NCI-H2081 treated with DMSO at 0.1 percent for 48 hours (cell line): ENCODE measurements at regions not wholly inside any gene's neighbourhood (a gene's known extent, or its start where the extent isn't known, plus 50 kb on each side); places are given as distances from the start of the nearest gene placed in this dataset.
"Not testable (repeated sequence)": the region's sequence is repeated elsewhere in the genome, so short reads cannot be mapped to it uniquely, and the experiment has no call there.

Source experiments
- DNase-seq: peaks from one replicate; lab custom pipeline; 2025; lab: John Stamatoyannopoulos, UW

DNA sequence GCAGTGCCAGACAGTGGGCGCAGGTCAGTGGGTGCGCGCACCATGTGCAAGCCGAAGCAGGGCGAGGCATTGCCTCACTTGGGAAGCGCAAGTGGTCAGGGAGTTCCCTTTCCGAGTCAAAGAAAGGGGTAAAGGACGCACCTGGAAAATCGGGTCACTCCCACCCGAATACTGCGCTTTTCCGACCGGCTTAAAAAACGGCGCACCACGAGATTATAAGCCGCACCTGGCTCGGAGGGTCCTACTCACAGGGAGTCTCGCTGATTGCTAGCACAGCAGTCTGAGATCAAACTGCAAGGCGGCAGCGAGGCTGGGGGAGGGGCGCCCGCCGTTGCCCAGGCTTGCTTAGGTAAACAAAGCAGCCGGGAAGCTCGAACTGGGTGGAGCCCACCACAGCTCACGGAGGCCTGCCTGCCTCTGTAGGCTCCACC, 77.9 kb downstream of the NR4A2 start:
- DNase-seq, result not testable (repeated sequence)

DNA sequence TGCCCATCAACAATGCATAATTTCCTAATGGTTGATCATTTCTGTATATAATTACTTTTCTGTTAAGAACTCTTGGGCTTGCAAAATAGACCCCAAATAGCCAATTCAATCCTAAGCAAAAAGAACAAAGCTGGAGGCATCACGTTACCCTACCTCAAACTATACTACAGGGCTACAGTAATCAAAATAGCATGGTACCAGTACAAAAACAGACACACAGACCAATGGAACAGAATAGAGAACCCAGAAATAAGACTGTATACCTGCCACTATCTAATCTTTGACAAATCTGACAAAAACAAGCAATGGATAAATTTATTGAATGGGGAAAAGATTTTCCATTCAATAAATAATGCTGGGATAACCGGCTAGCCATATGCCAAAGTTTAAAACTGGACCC, 78.8 kb downstream of the NR4A2 start:
- no peak for DNase-seq

DNA sequence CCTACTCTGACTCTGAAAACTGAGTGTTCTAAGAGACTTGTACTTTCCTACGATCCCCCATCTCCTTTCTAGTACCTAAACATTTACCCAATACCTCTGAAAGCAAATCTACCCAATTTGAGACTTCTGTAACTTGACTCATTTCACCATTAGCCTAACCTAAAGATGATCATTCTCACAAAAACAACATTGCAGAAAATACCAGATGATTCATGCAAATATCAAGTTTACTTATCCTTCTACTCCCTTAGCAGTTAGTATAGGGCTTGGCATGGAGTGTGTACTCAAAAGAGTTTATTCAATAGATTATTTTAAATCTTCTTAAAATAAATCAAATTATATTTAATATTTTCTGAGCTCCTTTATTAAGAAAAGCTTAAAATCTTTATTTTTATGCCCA, 89.6 kb downstream of the NR4A2 start:
- DNase-seq, result no peak

DNA sequence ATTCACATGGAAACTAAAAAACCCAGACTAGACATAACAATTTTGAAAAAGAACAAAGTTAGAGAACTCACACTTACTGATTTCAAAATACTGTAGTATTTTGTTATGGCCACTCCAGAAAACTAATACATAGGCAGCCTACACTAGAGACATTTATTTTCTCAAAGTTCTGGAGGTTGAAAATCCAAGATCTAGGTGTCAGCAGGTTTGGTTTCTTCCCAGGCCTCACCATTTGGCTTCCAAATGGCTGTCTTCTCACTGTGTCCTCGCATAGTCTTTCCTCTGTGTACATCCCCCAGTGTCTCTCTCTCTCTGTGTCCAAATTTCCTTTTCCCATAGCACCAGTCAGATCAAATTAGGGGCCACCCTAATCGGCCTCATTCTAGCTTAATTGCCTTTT, 95.0 kb downstream of the NR4A2 start:
- no peak for DNase-seq

DNA sequence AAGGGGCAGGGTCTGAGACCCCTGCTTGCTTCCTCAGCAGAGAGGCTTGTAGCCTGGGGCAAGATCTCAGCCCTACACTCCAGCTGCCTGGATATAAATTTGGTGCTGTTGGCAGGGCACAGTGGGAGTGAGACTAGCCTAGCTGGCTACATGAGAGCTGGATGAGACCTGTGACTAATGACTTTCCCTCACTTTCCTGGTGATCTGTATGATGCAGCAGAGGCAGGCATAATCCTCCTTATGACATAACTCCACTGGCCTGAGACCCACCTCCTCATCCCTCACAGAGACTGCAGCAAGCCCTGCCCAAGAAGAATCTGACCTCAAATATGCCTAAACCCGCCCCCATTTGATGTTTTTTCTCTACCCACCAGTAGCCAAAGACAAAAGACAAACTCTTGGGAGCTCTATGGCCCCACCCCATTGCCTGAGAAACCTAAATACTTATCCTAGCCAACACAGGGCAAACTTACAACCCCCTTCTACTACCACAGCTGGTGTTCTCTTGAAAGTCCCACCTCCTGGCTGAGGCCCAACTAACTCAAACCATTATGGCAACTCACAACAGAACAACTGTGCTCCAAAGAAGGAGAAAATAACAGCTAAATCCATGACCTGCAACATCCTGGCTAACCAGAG, 102.7 kb downstream of the NR4A2 start:
- no peak for DNase-seq

DNA sequence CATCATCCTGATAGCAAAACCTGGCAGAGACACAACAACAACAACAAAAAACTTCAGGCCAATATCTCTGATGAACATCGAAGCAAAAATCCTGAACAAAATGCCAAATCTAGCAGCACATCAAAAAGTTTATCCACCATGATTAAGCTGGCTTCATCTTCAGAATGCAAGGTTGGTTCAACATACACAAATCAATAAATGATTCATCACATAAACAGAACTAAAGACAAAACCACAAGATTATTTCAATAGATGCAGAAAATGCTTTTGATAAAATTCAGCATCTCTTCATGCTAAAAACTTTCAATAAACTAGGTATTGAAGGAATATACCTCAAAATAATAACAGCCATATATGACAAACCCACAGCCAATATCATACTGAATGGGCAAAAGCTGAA, 109.2 kb downstream of the NR4A2 start:
- DNase-seq, result not testable (repeated sequence)

DNA sequence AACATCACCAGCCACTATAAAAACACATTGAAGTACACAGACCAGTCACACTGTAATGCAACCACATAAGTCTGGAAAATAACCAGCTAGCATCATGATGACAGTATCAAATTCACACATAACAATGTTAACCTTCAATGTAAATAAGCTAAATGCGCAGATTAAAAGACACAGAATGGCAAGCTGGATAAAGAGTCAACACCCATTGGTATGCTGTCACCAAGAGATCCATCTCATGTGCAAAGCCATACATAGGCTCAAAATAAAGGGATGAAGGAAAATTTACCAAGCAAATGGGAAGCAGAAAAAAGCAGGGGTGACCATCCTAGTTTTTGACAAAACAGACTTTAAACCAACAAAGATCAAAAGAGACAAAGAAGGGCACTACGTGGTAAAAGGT, 110.8 kb downstream of the NR4A2 start:
- DNase-seq, result no peak

DNA sequence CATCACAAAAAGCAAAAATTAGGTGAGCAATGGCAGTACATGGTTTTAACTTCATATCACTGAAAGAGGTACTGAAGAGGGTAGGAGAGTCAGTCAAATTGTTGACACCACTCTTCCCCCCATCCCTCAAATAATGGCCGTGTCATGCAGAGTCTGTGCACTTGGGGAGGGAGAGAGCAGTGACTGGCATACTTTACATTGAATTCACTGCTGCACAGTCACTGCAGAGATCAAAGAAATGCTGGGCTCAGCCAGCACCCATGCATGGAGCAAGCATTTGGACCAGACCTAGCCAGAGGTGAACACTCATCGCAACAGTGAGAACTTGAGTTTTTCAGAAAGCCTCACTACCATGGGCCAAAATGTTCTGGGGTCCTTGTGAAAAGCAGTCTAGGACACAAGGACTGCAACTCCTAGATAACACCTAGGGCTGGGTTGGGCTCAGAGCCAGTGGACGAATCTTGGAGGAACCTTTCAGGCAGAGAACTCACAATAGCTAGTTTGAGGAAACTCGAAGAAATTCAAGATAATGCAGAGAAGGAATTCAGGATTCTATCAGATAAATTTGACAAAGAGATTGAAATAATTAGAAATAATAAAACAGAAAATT, 112.9 kb downstream of the NR4A2 start:
- no peak for DNase-seq

DNA sequence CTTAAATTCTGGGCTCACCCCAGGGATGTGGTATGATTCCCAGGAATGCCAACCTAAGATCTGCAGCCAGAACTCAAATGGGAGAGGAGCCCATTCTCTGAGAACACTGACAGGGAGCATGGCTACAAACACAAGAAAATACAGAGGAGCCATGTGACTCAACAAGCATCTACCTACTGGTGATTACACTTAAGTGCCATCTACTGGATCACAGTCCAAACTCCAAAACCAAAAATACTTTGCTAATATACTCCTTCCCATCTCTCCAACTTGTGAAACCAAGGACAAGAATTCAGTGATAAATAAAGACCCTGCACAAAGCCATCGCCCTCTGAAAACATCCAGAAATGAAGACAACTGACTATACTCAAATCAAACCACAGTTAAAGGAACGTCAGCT, 116.9 kb downstream of the NR4A2 start:
- DNase-seq, result no peak

DNA sequence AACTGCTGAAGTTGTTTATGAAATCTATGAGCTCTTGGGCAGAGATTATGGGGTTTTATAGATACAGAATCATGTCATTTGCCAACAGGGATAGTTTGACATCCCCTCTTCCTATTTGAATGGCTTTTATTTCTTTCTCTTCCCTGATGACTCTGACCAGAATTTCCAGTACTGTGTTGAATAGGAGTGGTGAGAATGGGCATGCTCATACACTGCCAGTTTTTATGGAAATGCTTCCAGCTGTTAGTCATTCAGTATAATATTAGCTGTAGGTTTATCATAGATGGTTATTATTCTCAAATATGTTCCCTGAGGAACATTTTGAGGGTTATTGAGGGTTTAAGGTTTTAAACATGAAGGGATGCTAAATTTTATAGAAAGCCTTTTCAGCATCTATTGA, 121.2 kb downstream of the NR4A2 start:
- DNase-seq, result no peak

DNA sequence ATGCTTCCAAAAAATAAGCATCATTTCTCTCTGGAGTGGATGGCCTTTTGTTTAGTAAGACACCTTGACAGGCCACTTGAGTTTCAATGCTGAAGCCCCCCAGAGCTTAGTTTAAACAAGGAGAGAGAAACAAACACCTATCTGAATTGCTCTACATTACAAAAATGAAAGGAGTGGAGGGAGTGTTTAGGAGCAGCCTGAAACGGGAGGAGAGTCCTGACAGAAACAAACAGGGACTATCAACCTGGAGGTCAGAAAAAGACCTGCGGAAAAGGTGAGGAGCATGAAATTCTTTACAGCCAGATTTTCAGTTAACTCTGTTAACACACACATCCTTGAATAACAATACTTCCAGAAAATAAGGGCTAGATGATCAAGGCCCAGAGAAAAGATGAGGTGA, 126.2 kb downstream of the NR4A2 start:
- no peak for DNase-seq

DNA sequence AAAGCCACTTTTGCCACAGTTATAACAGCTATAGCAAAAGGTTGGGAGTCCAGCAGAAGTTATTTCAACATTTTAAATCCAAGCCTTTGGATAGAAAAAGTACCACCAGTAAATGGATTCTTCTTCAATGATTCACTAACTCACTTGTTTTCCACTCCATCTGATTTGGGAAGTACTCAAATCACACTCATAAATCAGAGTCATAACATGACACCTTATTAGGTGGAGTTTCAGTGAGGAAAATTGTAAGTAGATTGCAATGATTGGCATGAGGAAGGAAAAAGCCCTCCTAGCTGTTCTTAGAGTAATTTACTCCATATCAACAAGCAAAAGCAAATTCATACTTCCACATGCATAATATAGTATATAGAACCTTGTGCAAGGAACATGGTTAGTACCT, 132.9 kb downstream of the NR4A2 start:
- DNase-seq, result no peak

DNA sequence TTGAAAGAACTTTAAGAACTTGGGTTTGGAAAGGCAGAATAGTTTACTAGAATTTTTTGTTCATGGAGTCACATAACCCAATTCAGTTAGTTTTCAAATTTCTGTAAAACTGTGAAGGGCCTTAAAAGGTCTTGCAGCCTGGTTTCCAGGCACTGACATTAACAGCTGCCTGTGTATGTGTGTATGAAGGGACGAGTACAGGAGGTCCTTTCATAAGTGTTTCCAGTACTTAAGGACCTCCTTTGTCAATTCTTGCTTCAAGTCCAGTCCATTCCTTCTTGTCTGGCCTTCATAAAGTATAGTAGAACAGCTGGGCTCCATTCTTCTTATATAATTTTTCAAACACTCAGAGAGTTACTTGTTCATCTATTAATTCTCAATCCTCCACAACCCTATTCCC, 136.5 kb downstream of the NR4A2 start:
- no peak for DNase-seq

DNA sequence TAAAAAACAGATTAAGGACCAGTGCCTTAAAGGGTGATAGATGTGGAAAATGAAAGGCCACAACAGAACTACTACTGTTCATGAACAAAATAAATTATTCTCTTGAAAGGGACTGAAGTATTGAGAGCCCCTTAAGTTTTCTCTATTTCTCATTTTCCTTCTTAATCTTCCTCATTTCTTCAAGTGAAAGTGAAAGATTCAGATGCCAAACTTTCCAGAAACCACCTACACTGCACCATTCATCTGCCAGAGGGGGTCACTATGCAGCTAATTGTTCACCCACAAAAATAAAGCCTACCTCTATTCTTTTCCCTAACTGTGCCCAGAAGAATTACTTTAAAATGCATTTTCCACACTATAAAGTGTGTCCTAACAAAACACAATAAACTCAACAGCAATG, 140.1 kb downstream of the NR4A2 start:
- DNase-seq, result no peak

DNA sequence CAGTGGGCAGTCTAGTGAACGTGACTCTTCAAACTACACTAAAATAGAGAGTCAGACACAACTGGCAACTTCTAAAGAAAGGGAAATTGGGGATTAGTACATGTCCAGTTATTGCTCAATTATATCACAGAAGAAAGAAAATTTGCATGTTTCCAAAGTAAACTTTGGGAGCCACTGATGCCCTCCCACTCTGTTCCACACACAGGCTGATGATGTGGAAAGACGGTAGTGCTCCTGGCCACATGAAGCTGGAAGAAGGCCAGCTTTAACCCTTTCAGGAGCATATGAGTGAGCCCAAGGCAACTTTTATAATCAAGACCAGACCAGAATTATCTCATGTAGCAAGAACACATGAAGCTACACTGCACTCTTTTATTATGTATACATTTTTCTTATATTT, 141.0 kb downstream of the NR4A2 start:
- DNase-seq, result no peak

DNA sequence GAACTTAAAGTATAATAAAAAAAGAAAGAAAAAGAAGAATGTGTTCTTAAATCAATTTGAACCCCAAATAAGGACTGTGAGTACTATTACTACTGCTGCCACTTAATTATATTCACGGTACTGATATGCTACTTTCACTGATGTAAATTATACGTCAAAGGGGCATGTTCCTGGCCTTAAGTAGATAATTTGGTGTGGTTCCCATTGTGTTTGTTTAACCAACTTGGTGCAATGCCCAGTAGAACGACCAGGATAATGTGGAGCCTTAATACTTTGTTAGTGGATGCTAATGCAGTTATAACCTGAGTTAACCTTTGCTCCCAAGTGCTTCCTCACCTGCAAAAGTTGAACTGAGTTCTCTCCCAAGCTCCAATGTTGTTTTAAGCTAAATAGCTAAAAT, 142.0 kb downstream of the NR4A2 start:
- peak; percentile 11 for DNase-seq

DNA sequence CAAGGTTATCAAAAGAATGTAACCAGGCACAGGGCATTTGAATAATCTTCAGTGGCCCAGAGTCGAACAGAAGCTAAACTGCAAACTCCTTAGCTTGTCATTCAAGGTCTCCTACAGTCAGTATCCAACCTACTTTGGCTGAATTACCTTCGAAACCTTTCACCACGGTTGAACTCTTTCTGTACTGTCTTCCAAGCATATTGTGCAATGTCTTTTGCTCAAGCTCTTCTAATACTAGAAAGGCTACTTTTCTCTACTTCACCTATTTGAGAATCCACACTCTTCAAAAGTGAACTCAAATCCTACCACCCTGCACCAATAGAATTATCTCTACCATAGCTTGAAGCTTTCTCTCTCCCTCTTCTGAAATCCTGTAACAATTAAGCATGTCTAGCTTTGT, 142.9 kb downstream of the NR4A2 start:
- no peak for DNase-seq

DNA sequence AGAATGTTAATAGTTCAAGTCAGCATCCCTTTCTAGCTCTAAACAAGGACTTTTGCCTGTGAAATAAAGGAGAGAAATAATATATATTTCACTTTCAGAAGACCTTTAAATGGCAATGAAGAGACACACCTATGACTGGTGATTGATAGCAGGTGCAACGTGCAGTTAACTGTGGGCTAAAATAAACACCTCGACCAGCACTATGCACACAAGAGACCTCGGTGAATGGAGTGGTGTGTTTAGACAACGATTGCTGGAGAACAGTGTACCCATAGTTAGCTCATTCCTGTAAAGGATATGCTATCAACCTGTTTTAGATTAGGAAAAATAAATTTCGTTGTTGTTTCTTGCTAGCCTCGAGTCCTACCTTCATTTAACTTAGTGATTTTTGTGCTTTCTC, 143.4 kb downstream of the NR4A2 start:
- DNase-seq, result peak; percentile 46

DNA sequence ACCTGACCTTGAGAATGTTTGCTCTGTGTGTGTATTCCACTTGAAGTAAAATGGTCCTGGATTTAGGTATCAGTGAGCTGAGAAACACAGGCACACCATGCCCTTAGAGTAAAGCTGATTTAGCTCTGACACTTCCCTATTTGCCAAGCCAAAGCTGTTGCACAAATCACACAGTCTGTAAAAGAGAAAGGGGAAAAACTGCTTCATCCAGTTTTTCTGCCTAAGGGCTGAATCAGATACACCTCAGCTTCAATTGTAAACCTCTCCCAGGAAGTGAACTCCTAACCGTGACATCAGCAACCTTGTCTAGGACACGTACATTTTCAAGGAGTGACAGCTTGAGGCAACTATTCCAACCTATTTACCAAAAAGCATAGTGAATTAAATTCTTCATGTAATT, 150.4 kb downstream of the NR4A2 start:
- DNase-seq, result peak; percentile 51

DNA sequence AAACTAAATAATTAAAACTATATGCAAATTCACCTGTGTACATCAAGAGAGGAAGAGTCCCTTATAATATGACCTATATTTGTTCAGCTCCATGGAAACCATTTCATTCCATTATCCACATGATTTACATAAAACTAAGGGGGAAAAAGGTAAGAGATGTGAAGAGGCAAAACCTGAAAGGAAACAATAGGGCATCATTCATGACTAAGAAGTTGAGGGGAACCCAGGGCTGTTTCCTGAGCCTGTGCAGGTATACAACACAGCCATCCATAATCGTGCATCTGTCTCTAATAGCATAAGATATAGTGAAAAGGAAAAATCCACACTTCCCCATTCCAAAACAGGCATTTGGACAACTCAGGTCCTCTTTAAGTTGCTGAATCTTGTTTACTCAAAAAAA, 151.3 kb downstream of the NR4A2 start:
- no peak for DNase-seq

DNA sequence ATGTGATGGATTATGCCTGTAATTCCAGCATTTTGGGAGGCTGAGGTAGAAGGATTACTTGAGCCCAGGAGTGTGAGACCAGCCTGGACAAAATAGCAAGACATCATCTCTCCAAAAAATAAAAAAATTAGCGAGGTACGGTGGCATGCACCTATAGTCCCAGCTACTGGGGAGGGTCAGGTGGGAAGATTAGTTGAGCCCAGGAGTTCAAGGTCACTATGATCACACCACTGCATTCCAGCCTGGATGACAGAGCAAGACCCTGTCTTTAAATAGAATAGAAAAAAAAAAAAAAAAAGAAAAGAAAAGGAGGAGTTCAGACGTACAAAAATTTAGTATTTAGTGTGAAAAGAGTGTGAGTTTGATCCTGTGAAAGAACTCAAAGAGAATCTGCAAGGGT, 154.9 kb downstream of the NR4A2 start:
- DNase-seq, result no peak

DNA sequence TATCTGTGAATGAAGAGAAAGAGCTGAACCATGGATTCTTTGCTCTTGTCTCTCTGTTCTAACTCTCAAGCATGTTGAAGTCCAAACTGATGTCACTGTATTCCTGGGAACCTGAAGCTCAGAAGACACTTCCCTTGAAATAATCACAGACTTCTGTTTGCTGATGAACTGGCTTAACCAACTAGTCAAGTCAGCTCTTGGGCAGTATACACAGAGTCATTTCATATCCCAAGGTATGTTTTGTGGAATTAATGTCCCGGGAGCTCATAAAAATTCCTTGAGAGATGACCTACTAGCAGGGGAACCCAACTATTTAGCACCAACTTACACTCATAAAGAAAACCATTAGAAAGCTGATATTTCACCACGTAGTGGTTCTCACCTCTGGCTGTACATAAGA, 156.6 kb downstream of the NR4A2 start:
- DNase-seq, result no peak

DNA sequence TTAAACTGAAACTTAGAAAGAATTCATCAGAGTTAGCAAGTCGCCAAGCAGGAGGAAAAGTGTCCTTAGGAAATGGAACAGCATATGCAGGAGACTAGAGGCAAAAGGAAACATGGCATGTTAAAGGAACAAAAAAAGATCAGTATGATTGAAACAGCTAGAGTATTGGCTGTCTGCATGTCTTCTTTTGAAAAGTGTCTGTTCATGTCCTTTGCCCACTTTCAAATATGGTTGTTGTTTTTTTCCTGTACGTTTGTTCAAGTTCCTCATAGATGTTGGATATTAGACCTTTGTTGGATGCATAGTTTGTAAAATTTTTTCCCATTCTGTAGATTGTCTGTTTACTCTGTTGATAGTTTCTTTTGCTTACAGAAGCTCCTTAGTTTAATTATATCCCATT, 161.6 kb downstream of the NR4A2 start:
- DNase-seq, result no peak

DNA sequence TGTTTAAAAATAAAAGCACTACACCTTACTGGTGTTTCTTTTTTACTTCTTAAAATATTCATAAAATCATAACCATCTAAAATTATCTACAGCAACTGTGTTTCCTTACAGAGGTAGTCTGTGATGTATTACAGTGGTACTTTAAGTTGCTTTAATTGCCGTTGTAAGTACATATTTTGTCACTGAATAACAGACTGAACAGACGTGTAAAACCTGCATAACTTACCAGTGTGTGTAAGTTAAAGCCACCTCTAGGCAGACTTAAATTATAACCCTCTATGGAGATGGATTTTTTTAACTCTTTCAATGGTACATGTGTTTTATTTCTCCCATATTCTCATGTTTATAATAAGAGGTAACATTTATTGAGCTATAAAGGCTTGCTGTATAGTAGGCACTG, 166.8 kb downstream of the NR4A2 start:
- DNase-seq, result no peak
